B cell (primary cell): ENCODE measurements at regions not wholly inside any gene's neighbourhood (a gene's known extent, or its start where the extent isn't known, plus 50 kb on each side); places are given as distances from the start of the nearest gene placed in this dataset.

Experiments
- ATAC-seq: fragments of 200-7000 bp; cut with Tn5 transposase; one replicate; pipeline ENCODE4 v1.10.0; 2021; ENCODE audit warnings: low read depth, mild to moderate bottlenecking, moderate number of reproducible peaks, moderate library complexity
- CTCF ChIA-PET: fragments of 350-600 bp; sonication (Branson Sonifier 250); formaldehyde crosslinking; loops from one replicate; lab custom pipeline; 2021; ENCODE audit warnings: antibody characterized with exemption, inconsistent platforms; lab: Charles Lee
- POLR2A ChIA-PET: fragments of 350-600 bp; sonication (Branson Sonifier 250); formaldehyde crosslinking; loops from one replicate; lab custom pipeline; 2021; ENCODE audit warnings: antibody characterized with exemption; lab: Charles Lee
- DNase-seq: peaks from one replicate; pipeline ENCODE4 v3.0.0; 2013
- H2AFZ ChIP-seq: 2 replicates; pipeline ENCODE4 v1.6.1; 2012; ENCODE audit warnings: mild to moderate bottlenecking, low read depth, low read length; ENCODE audit not compliant: insufficient read depth, poor library complexity, severe bottlenecking
- H3K27ac ChIP-seq, 2 donors: 1 replicate in 1 of 2; 2 replicates in 1 of 2; pipeline ENCODE4 v1.5.1; 2012 to 2013; ENCODE audit warnings: low read length in 2 of 2, mild to moderate bottlenecking in 2 of 2, moderate library complexity in 1 of 2
- H3K27me3 ChIP-seq, 4 experiments: fragments of 200-600 bp in 1 of 4; sonication (generic) in 1 of 4; replicated peaks in 1 of 4; 1 replicate in 2 of 4; 2 replicates in 2 of 4; pipeline versions ENCODE4 v1.6.1 to v1.7.0; 2013 to 2016; ENCODE audit warnings: low read length in 3 of 4, mild to moderate bottlenecking in 2 of 4, mixed read lengths in 1 of 4, moderate library complexity in 1 of 4; ENCODE audit not compliant: insufficient read depth in 4 of 4, control insufficient read depth in 3 of 4; ENCODE audit errors: control extremely low read depth in 1 of 4
- H3K36me3 ChIP-seq, 2 experiments: replicated peaks in 1 of 2; 1 replicate in 1 of 2; 2 replicates in 1 of 2; pipeline versions ENCODE4 v1.6.1 to v1.7.1; 2013; ENCODE audit warnings: low read length in 1 of 2; ENCODE audit not compliant: insufficient read depth in 2 of 2, control insufficient read depth in 1 of 2; ENCODE audit errors: control extremely low read depth in 1 of 2, extremely low read depth in 1 of 2
- H3K4me1 ChIP-seq, 2 donors: fragments of 200-600 bp in 1 of 2; sonication (generic) in 1 of 2; 1 replicate in 1 of 2; 2 replicates in 1 of 2; pipeline versions ENCODE4 v1.5.1 to v1.6.1; 2013 to 2017; ENCODE audit warnings: low read length in 2 of 2; ENCODE audit not compliant: control insufficient read depth in 2 of 2, insufficient read depth in 2 of 2
- H3K4me2 ChIP-seq: replicated peaks from 2 replicates; pipeline ENCODE3; 2012; ENCODE audit warnings: mild to moderate bottlenecking, low read depth, low read length; ENCODE audit not compliant: poor library complexity, severe bottlenecking
- H3K4me3 ChIP-seq, 5 experiments: fragments of 200-600 bp in 1 of 5; sonication (generic) in 1 of 5; 1 replicate in 3 of 5; 2 replicates in 2 of 5; pipeline versions ENCODE4 v1.5.1 to v1.7.0; 2011 to 2016; ENCODE audit warnings: low read length in 4 of 5, mild to moderate bottlenecking in 4 of 5, low read depth in 2 of 5, control low read depth in 1 of 5, moderate library complexity in 1 of 5; ENCODE audit not compliant: insufficient read depth in 1 of 5; ENCODE audit errors: control extremely low read depth in 1 of 5, extremely low read depth in 1 of 5
- H3K79me2 ChIP-seq: fragments of 200-600 bp; sonication (generic); one replicate; pipeline ENCODE4 v1.6.0; 2016; ENCODE audit warnings: low read length; ENCODE audit not compliant: control insufficient read depth, insufficient read depth
- H3K9ac ChIP-seq: fragments of 200-600 bp; sonication (generic); 2 replicates; pipeline ENCODE4 v1.6.1; 2017; ENCODE audit warnings: mild to moderate bottlenecking, low read length, moderate library complexity
- H3K9me3 ChIP-seq, 3 donors: one replicate each; pipeline versions ENCODE4 v1.6.1 to v1.7.1; 2013; ENCODE audit warnings: low read length in 2 of 3; ENCODE audit not compliant: control insufficient read depth in 2 of 3, insufficient read depth in 1 of 3; ENCODE audit errors: control extremely low read depth in 1 of 3
- H4K20me1 ChIP-seq: 2 replicates; pipeline ENCODE4 v1.6.0; 2012; ENCODE audit warnings: mild to moderate bottlenecking, low read length; ENCODE audit not compliant: insufficient read depth, control insufficient read depth, poor library complexity, severe bottlenecking
- H3K27ac Mint-ChIP-seq: one replicate; pipeline ENCODE4 v1.8.0; 2021; ENCODE audit warnings: mixed read lengths
- H3K27me3 Mint-ChIP-seq: one replicate; pipeline ENCODE4 v1.8.0; 2021; ENCODE audit warnings: mixed read lengths
- H3K4me1 Mint-ChIP-seq: one replicate; pipeline ENCODE4 v1.8.0; 2021; ENCODE audit warnings: mixed read lengths
- H3K4me3 Mint-ChIP-seq: one replicate; pipeline ENCODE4 v1.8.0; 2021; ENCODE audit warnings: mixed read lengths
- H3K9me3 Mint-ChIP-seq: one replicate; pipeline ENCODE4 v1.8.0; 2022; ENCODE audit warnings: mixed read lengths; ENCODE audit not compliant: insufficient read depth
- CTCF ChIP-seq: fragments of 200-600 bp; IDR thresholded peaks from one replicate; pipeline ENCODE4 v1.8.0; 2022; ENCODE audit warnings: antibody characterized with exemption, mild to moderate bottlenecking
- EZH2 ChIP-seq: IDR thresholded peaks from 2 replicates; pipeline ENCODE4 v1.6.1; 2012; ENCODE audit warnings: borderline replicate concordance, low read depth, mild to moderate bottlenecking, moderate library complexity, low read length; ENCODE audit not compliant: insufficient read depth, poor library complexity, severe bottlenecking
- WGBS: methylation state at CpG from one replicate; pipeline ENCODE4 v1.1.5; 2013; ENCODE audit warnings: missing lambda C conversion rate; ENCODE audit not compliant: insufficient coverage; 5-methylcytosine and 5-hydroxymethylcytosine counted together
- intact Hi-C: fragments of 100-400 bp; cut with micrococcal nuclease; formaldehyde crosslinking; loops from one replicate; pipeline ENCODE4 v1.10.0; 2022

DNA sequence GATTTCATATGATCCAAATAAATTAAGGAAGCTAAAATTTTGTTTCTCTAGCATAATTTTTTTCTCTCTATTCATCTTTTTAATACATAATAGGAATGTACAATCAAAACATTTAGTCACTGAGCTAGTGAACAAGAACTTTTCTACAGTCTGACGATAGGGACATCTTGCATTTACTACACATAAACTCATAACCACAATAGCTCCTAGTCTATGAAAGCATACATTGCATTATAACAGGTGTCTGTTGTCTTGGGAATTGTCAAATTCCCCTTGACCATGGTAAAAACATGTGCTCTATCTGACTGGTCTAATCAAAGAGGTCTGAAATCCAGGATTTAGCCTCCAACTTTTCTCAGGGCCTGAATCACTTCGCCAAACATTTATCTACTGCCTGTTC, 144.8 kb downstream of the FAM124B start:
- H3K9me3 ChIP-seq = peaks cover 0 to 1% (median 0%) of the 10 kb centered on the region in 3 donors
- intact Hi-C loops = no loop called here
- CTCF ChIA-PET = no interaction called here
- WGBS = 100% methylated on average over 1 of the region's 2 CpGs
- Mint-ChIP-seq H3K9me3 (no peaks in the 10 kb centered on the region), H3K27ac (no peak overlapping the region), H3K27me3 (peaks cover 41% of the 10 kb centered on the region), H3K4me1 (peaks cover 2% of the 10 kb centered on the region), H3K4me3 (no peak overlapping the region)
- H3K9ac ChIP-seq = no peak overlapping the region
- no peak for DNase-seq
- H3K4me3 ChIP-seq = no peak overlapping the region
- POLR2A ChIA-PET = no interaction called here
- no peaks in the 10 kb centered on the region for H3K4me1 ChIP-seq
- no peaks in the 10 kb centered on the region for H3K79me2 ChIP-seq
- H2AFZ ChIP-seq = no peak overlapping the region
- TF ChIP-seq CTCF (no peak), EZH2 (no peak)
- no peak overlapping the region for H3K27ac ChIP-seq
- H3K27me3 ChIP-seq = peaks cover 0 to 2% (median 1%) of the 10 kb centered on the region in 4 experiments
- ATAC-seq = no peak
- no peaks in the 10 kb centered on the region for H4K20me1 ChIP-seq
- H3K4me2 ChIP-seq = no peak overlapping the region
- H3K36me3 ChIP-seq = no peaks in the 10 kb centered on the region

DNA sequence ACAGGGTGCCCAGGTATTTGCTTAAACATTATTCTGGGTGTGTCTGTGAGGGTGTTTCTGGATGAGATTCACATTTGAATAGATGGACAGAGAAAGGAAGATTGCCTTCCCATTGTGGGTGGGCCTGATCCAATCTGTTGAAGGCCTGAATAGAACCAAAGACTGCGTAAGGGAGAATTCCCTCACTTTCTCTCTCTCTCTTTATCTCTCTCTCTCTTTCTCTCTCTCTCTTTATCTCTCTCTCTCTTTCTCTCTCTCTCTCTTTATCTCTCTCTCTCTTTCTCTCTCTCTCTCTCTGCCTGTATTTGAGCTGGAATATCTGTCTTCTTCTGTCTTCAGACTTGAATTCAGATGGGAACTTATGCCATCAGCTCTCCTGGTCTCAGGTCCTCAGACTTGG, 148.4 kb downstream of the FAM124B start:
- H3K27ac Mint-ChIP-seq = no peak overlapping the region
- Histone ChIP-seq H4K20me1 (no peaks in the 10 kb centered on the region), H3K4me1 (no peaks in the 10 kb centered on the region), H3K27me3 (peaks cover 0 to 2% (median 1%) of the 10 kb centered on the region in 4 experiments), H3K4me2 (no peak overlapping the region), H3K4me3 (no peak overlapping the region), H3K36me3 (no peaks in the 10 kb centered on the region), H3K9me3 (peaks cover 0 to 1% (median 0%) of the 10 kb centered on the region in 3 donors), H3K9ac (no peak overlapping the region), H2AFZ (no peak overlapping the region), H3K27ac (no peak overlapping the region), H3K79me2 (no peaks in the 10 kb centered on the region)
- DNase-seq (no peak), ATAC-seq (no peak)
- H3K4me3 Mint-ChIP-seq = no peak overlapping the region
- POLR2A ChIA-PET = no interaction called here
- CTCF ChIA-PET = interaction anchor here (0.7 kb wide), 1 partner anchor 391 kb away, joined by 3 read pairs; no protein-coding TSS in a partner anchor
- H3K4me1 Mint-ChIP-seq = no peaks in the 10 kb centered on the region
- no CpG with 5 or more reads among the region's 1 CpG for WGBS
- TF ChIP-seq CTCF (no peak), EZH2 (no peak)
- peaks cover 28% of the 10 kb centered on the region for H3K27me3 Mint-ChIP-seq
- intact Hi-C loops = no loop called here
- no peaks in the 10 kb centered on the region for H3K9me3 Mint-ChIP-seq
